Loucy (cell line): ENCODE measurements at regions not wholly inside any gene's neighbourhood (a gene's known extent, or its start where the extent isn't known, plus 50 kb on each side); places are given as distances from the start of the nearest gene placed in this dataset.

Experiments
- H2AFZ ChIP-seq: fragments of 200-600 bp; sonication (generic); 2 replicates; pipeline ENCODE4 v1.6.0; 2016; ENCODE audit warnings: antibody characterized with exemption, mild to moderate bottlenecking, low read length, moderate library complexity
- H3F3A ChIP-seq: fragments of 200-600 bp; 2 replicates; pipeline ENCODE4 v1.6.0; 2016; ENCODE audit warnings: antibody characterized with exemption, low read depth, mild to moderate bottlenecking
- H3K27me3 ChIP-seq: fragments of 200-600 bp; sonication (generic); 2 replicates; pipeline ENCODE4 v1.6.1; 2014; ENCODE audit warnings: low read length, mild to moderate bottlenecking; ENCODE audit not compliant: insufficient read depth, poor library complexity, severe bottlenecking
- H3K36me3 ChIP-seq: fragments of 200-600 bp; sonication (generic); 2 replicates; pipeline ENCODE4 v1.6.1; 2016; ENCODE audit warnings: low read length; ENCODE audit not compliant: insufficient read depth
- H3K4me1 ChIP-seq: fragments of 200-600 bp; sonication (generic); 2 replicates; pipeline ENCODE4 v1.5.1; 2014; ENCODE audit warnings: low read length, mild to moderate bottlenecking; ENCODE audit not compliant: insufficient read depth, poor library complexity, severe bottlenecking
- H3K4me2 ChIP-seq: fragments of 200-600 bp; sonication (generic); 2 replicates; pipeline ENCODE4 v1.6.0; 2014; ENCODE audit warnings: antibody characterized with exemption, low read length, low read depth, mild to moderate bottlenecking; ENCODE audit not compliant: poor library complexity, severe bottlenecking
- H3K4me3 ChIP-seq: fragments of 200-600 bp; sonication (generic); 2 replicates; pipeline ENCODE4 v1.5.1; 2014; ENCODE audit warnings: low read length, mild to moderate bottlenecking, mixed read lengths; ENCODE audit not compliant: poor library complexity, severe bottlenecking
- H3K79me2 ChIP-seq: fragments of 200-600 bp; sonication (generic); 2 replicates; pipeline ENCODE4 v1.6.1; 2014; ENCODE audit warnings: low read length; ENCODE audit not compliant: insufficient read depth
- H3K9ac ChIP-seq: fragments of 200-600 bp; sonication (generic); 2 replicates; pipeline ENCODE4 v1.6.0; 2014; ENCODE audit warnings: mild to moderate bottlenecking, low read depth, low read length, moderate library complexity; ENCODE audit not compliant: poor library complexity, severe bottlenecking
- H3K9me2 ChIP-seq: fragments of 200-600 bp; sonication (generic); replicated peaks from 2 replicates; pipeline ENCODE4 v1.6.1; 2016; ENCODE audit warnings: low read depth, low read length, mixed read lengths
- H3K9me3 ChIP-seq: fragments of 200-600 bp; sonication (generic); 2 replicates; pipeline ENCODE4 v1.6.1; 2014; ENCODE audit warnings: mild to moderate bottlenecking, antibody characterized with exemption, low read length, low read depth; ENCODE audit not compliant: insufficient read depth
- H4K20me1 ChIP-seq: fragments of 200-600 bp; sonication (generic); 2 replicates; pipeline ENCODE4 v1.6.0; 2014; ENCODE audit warnings: antibody characterized with exemption, low read length, mild to moderate bottlenecking; ENCODE audit not compliant: insufficient read depth, poor library complexity, severe bottlenecking
- CTCF ChIP-seq: fragments of 200-600 bp; sonication (generic); conservative IDR thresholded peaks from 2 replicates; pipeline ENCODE4 v1.5.1; 2014; ENCODE audit warnings: mild to moderate bottlenecking, antibody characterized with exemption, low read length
- EZH2phosphoT487 ChIP-seq: fragments of 200-600 bp; IDR thresholded peaks from 2 replicates; pipeline ENCODE4 v1.6.1; 2018; ENCODE audit warnings: antibody characterized with exemption, mild to moderate bottlenecking, moderate library complexity, borderline replicate concordance

- H3K4me2 ChIP-seq = no peak overlapping the region
- H3K4me1 ChIP-seq = no peaks in the 10 kb centered on the region
- TF ChIP-seq EZH2phosphoT487 = no peak
- no peak for TF ChIP-seq CTCF
- 0 out of 2 replicates have a peak, but pooled peaks cover under 1% of the 10 kb centered on the region for H3K9me3 ChIP-seq
- H3K9me2 ChIP-seq = no peaks in the 10 kb centered on the region
- H3K79me2 ChIP-seq = no peaks in the 10 kb centered on the region
- H2AFZ ChIP-seq = no peak overlapping the region
- no peaks in the 10 kb centered on the region for H3K27me3 ChIP-seq
- H3K36me3 ChIP-seq = no peaks in the 10 kb centered on the region
- H4K20me1 ChIP-seq = no peaks in the 10 kb centered on the region
- no peak overlapping the region for H3K4me3 ChIP-seq
- H3K9ac ChIP-seq = no peak overlapping the region
- no peaks in the 10 kb centered on the region for H3F3A ChIP-seq
Observed at GRCh38 chr6:94600636-94601035, 976.7 kb upstream of the MANEA start.

- Histone ChIP-seq H3K9me2 (no peaks in the 10 kb centered on the region), H3K9me3 (no peaks in the 10 kb centered on the region), H3K27me3 (no peaks in the 10 kb centered on the region), H3K9ac (no peak overlapping the region), H3K4me1 (no peaks in the 10 kb centered on the region), H3K4me2 (no peak overlapping the region), H4K20me1 (no peaks in the 10 kb centered on the region), H3K36me3 (no peaks in the 10 kb centered on the region), H3K4me3 (no peak overlapping the region), H3K79me2 (no peaks in the 10 kb centered on the region), H2AFZ (no peak overlapping the region), H3F3A (no peaks in the 10 kb centered on the region)
- TF ChIP-seq CTCF (no peak), EZH2phosphoT487 (no peak)
Observed at GRCh38 chr6:94597487-94597886, 979.8 kb upstream of the MANEA start.

- Histone ChIP-seq H3F3A (no peaks in the 10 kb centered on the region), H3K4me3 (no peak overlapping the region), H3K9me3 (no peaks in the 10 kb centered on the region), H4K20me1 (no peaks in the 10 kb centered on the region), H3K9me2 (no peaks in the 10 kb centered on the region), H3K4me1 (no peaks in the 10 kb centered on the region), H3K36me3 (no peaks in the 10 kb centered on the region), H3K4me2 (no peak overlapping the region), H2AFZ (no peak overlapping the region), H3K79me2 (no peaks in the 10 kb centered on the region), H3K9ac (no peak overlapping the region), H3K27me3 (no peaks in the 10 kb centered on the region)
- TF ChIP-seq EZH2phosphoT487 (no peak), CTCF (no peak)
Observed at GRCh38 chr6:94590416-94590815, 986.9 kb upstream of the MANEA start.
